ENCODE measurements at regions not wholly inside any gene's neighbourhood (a gene's known extent, or its start where the extent isn't known, plus 50 kb on each side); places are given as distances from the start of the nearest gene placed in this dataset.

DNA sequence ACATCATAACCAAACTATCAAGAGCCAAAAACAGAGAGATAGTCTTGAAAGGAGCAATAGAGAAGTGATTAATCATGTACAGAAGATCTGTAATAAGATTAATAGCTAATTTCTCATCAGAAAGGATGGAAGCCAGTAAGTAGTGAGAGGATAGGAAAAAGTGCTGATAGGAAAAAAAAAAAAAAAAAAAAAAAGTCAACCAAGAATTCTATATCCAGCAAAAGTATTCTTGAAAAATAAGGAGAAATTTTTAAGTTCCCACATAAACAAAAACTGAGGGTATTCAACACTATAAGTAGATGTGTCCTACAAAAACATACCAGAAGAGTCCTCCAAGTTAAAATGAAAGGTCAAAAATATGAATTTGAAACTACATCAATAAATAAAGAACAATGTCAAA lies 218.7 kb upstream of the GPC6 start:
- TF ChIP-seq PPARA (CRISPR knock-in tag; IDR thresholded peaks at IDR 0.05; ENCODE audit: borderline replicate concordance) (no peak), RARB (CRISPR knock-in tag; IDR thresholded peaks at IDR 0.05) (no peak), ARNTL (CRISPR knock-in tag; IDR thresholded peaks at IDR 0.05; ENCODE audit: borderline replicate concordance, low read depth) (no peak)

All from SK-N-SH treated with all-trans-retinoic acid at 6 μM for 48 hours (cell line).